Prostate gland (tissue), 2 donors: ENCODE measurements at regions not wholly inside any gene's neighbourhood (a gene's known extent, or its start where the extent isn't known, plus 50 kb on each side); places are given as distances from the start of the nearest gene placed in this dataset.

Source experiments
- POLR2AphosphoS5 ChIP-seq: sonication (generic); formaldehyde crosslinking; IDR thresholded peaks from one replicate; pipeline ENCODE4 v1.6.1; 2017; ENCODE audit warnings: antibody characterized with exemption
- TF ChIP-seq, protein P1 (sequence below), 4 experiments: fragments of 200-600 bp in 2 of 4; fragments of 450-650 bp in 2 of 4; sonication (generic) in 2 of 4; IDR thresholded peaks; 1 replicate in 3 of 4; 2 replicates in 1 of 4; pipeline ENCODE4 v1.5.1; 2016 to 2019; ENCODE audit warnings: antibody characterized with exemption in 4 of 4, mild to moderate bottlenecking in 2 of 4, moderate library complexity in 2 of 4

DNA sequence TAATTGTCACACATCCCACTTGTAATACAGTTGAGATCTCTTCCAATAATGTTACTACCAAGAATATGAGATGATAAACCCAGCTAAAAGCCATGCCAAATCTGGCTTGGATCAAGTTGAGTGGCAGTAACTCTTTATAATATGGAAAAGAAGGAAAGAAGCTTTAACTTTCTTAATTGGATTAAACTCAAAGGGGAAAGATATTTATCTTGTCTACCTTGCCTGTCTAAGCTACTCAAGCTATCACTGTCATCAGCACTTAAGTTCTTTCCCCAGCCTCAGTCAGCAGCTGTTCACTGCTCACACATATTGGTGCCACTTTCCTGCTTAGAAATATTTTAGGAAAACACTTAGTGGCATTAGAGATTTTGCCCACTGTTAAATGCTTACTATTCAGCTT, 350.7 kb downstream of the IPMK start:
- TF ChIP-seq, protein P1, sequence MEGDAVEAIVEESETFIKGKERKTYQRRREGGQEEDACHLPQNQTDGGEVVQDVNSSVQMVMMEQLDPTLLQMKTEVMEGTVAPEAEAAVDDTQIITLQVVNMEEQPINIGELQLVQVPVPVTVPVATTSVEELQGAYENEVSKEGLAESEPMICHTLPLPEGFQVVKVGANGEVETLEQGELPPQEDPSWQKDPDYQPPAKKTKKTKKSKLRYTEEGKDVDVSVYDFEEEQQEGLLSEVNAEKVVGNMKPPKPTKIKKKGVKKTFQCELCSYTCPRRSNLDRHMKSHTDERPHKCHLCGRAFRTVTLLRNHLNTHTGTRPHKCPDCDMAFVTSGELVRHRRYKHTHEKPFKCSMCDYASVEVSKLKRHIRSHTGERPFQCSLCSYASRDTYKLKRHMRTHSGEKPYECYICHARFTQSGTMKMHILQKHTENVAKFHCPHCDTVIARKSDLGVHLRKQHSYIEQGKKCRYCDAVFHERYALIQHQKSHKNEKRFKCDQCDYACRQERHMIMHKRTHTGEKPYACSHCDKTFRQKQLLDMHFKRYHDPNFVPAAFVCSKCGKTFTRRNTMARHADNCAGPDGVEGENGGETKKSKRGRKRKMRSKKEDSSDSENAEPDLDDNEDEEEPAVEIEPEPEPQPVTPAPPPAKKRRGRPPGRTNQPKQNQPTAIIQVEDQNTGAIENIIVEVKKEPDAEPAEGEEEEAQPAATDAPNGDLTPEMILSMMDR (IDR thresholded peaks at IDR 0.05) = no peak
- no peak for TF ChIP-seq POLR2AphosphoS5
